ENCODE measurements at regions not wholly inside any gene's neighbourhood (a gene's known extent, or its start where the extent isn't known, plus 50 kb on each side); places are given as distances from the start of the nearest gene placed in this dataset.

DNA sequence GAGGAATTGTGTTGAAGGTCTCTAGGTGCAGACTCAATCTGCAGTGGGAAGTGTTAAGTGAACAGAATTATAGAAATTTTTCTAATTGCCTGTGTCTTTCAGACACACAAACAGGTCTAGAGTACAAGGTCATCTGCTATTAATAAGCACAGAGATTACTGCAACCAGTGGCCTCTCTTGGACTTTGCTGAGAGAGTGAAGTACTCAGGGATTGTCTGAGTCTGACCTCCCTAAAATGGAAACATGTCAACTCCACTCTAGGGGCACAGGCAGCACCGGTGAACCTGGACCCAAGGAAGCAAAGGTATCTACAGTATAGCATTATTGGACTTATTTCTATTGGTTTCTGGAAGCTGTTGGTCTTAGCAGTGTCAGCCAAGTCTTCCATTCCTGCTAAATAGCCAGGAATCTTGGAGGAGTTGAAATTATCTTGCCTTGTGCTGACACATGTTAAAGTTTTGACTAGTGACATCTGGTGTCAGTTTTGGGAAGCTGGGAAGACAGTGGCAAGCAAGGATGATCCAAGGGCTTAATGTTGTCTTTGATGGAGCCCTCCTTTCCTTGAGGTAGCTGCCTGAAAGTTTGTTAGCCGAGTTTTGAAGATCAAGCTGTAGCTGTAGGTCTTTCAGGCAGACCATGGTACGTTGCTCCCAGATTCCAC is 61.1 kb upstream of the NMUR2 start:
- DNase-seq (ENCODE audit: low read depth, low spot score), result no peak
- Histone ChIP-seq H3K36me3 (ENCODE audit: control insufficient read depth in 1 of 2, insufficient read depth in 2 of 2, low read length in 2 of 2) (no peaks in the 10 kb centered on the region), H4K20me1 (ENCODE audit: insufficient read depth) (no peaks in the 10 kb centered on the region), H3K4me2 (ENCODE audit: low read length) (no peak overlapping the region), H3K9ac (ENCODE audit: low read length) (no peak overlapping the region), H3K9me2 (ENCODE audit: insufficient read depth) (no peaks in the 10 kb centered on the region), H3K4me3 (replicated peaks in 1 of 2; ENCODE audit: low read depth in 1 of 2, low read length in 2 of 2) (no peak overlapping the region), H3K79me2 (ENCODE audit: insufficient read depth, low read length) (no peaks in the 10 kb centered on the region), H3K4me1 (ENCODE audit: control insufficient read depth in 1 of 2, insufficient read depth in 2 of 2, low read length in 2 of 2) (no peaks in the 10 kb centered on the region), H3K27ac (ENCODE audit: low read depth, low read length) (no peak overlapping the region), H3K9me3 (ENCODE audit: control insufficient read depth in 1 of 2, insufficient read depth in 1 of 2, low read depth in 1 of 2, low read length in 2 of 2) (no peaks in the 10 kb centered on the region), H3K27me3 (ENCODE audit: insufficient read depth, low read length) (no peaks in the 10 kb centered on the region), H2AFZ (ENCODE audit: low read depth, low read length, poor library complexity, severe bottlenecking) (no peak overlapping the region)
- intact Hi-C loops (cut with micrococcal nuclease), result no loop called here
- BruUV-seq (replicated peaks), result no TSS peak
- ChIA-PET RAD21 (ENCODE audit: low non-redundant PET in 1 of 2, low total read pairs in 2 of 2, uncharacterized antibody in 2 of 2, unreplicated experiment in 2 of 2) (no interaction called here), POLR2A (no interaction called here), CTCF (no interaction called here)
- ATAC-seq, result no peak
- TF ChIP-seq, protein P1, sequence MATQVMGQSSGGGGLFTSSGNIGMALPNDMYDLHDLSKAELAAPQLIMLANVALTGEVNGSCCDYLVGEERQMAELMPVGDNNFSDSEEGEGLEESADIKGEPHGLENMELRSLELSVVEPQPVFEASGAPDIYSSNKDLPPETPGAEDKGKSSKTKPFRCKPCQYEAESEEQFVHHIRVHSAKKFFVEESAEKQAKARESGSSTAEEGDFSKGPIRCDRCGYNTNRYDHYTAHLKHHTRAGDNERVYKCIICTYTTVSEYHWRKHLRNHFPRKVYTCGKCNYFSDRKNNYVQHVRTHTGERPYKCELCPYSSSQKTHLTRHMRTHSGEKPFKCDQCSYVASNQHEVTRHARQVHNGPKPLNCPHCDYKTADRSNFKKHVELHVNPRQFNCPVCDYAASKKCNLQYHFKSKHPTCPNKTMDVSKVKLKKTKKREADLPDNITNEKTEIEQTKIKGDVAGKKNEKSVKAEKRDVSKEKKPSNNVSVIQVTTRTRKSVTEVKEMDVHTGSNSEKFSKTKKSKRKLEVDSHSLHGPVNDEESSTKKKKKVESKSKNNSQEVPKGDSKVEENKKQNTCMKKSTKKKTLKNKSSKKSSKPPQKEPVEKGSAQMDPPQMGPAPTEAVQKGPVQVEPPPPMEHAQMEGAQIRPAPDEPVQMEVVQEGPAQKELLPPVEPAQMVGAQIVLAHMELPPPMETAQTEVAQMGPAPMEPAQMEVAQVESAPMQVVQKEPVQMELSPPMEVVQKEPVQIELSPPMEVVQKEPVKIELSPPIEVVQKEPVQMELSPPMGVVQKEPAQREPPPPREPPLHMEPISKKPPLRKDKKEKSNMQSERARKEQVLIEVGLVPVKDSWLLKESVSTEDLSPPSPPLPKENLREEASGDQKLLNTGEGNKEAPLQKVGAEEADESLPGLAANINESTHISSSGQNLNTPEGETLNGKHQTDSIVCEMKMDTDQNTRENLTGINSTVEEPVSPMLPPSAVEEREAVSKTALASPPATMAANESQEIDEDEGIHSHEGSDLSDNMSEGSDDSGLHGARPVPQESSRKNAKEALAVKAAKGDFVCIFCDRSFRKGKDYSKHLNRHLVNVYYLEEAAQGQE (IDR thresholded peaks at IDR 0.05; ENCODE audit: low read depth), result no peak
- TF ChIP-seq, protein P2, sequence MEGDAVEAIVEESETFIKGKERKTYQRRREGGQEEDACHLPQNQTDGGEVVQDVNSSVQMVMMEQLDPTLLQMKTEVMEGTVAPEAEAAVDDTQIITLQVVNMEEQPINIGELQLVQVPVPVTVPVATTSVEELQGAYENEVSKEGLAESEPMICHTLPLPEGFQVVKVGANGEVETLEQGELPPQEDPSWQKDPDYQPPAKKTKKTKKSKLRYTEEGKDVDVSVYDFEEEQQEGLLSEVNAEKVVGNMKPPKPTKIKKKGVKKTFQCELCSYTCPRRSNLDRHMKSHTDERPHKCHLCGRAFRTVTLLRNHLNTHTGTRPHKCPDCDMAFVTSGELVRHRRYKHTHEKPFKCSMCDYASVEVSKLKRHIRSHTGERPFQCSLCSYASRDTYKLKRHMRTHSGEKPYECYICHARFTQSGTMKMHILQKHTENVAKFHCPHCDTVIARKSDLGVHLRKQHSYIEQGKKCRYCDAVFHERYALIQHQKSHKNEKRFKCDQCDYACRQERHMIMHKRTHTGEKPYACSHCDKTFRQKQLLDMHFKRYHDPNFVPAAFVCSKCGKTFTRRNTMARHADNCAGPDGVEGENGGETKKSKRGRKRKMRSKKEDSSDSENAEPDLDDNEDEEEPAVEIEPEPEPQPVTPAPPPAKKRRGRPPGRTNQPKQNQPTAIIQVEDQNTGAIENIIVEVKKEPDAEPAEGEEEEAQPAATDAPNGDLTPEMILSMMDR (IDR thresholded peaks at IDR 0.05 in 2 of 3, conservative IDR thresholded peaks at IDR 0.05 in 1 of 3; ENCODE audit: borderline replicate concordance in 1 of 3, insufficient read depth in 1 of 3, low read depth in 2 of 3, low read length in 2 of 3), result no peak
- TF ChIP-seq SIN3A (IDR thresholded peaks at IDR 0.05; ENCODE audit: low read depth) (no peak), CBX3 (IDR thresholded peaks at IDR 0.05; ENCODE audit: low read depth) (no peak), JUND (IDR thresholded peaks at IDR 0.05) (no peak), TCF7L2 (IDR thresholded peaks at IDR 0.05; ENCODE audit: borderline replicate concordance, extremely low read depth, insufficient read depth, insufficient read length) (no peak)
- TF ChIP-seq, protein P3, sequence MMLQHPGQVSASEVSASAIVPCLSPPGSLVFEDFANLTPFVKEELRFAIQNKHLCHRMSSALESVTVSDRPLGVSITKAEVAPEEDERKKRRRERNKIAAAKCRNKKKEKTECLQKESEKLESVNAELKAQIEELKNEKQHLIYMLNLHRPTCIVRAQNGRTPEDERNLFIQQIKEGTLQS (IDR thresholded peaks at IDR 0.05), result no peak
- TF ChIP-seq, protein P4, sequence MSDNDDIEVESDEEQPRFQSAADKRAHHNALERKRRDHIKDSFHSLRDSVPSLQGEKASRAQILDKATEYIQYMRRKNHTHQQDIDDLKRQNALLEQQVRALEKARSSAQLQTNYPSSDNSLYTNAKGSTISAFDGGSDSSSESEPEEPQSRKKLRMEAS (IDR thresholded peaks at IDR 0.05), result no peak
